MM.1S (cell line): ENCODE measurements at regions not wholly inside any gene's neighbourhood (a gene's known extent, or its start where the extent isn't known, plus 50 kb on each side); places are given as distances from the start of the nearest gene placed in this dataset.

Experiments
- DNase-seq: peaks from one replicate; pipeline ENCODE4 v3.0.0-alpha.2; 2015
- H2AFZ ChIP-seq: fragments of 300-600 bp; sonication (generic); 2 replicates; pipeline ENCODE4 v1.6.0; 2016; ENCODE audit warnings: antibody characterized with exemption, low read length
- H3F3A ChIP-seq: fragments of 300-600 bp; sonication (generic); 2 replicates; pipeline ENCODE4 v1.6.1; 2016; ENCODE audit warnings: mild to moderate bottlenecking, antibody characterized with exemption, low read length, moderate library complexity, mixed read lengths; ENCODE audit not compliant: insufficient read depth
- H3K27ac ChIP-seq: fragments of 300-600 bp; sonication (generic); 2 replicates; pipeline ENCODE4 v1.5.1; 2016; ENCODE audit warnings: mild to moderate bottlenecking, low read length
- H3K27me3 ChIP-seq: fragments of 300-600 bp; sonication (generic); replicated peaks from 2 replicates; pipeline ENCODE4 v1.6.0; 2016; ENCODE audit warnings: low read length; ENCODE audit not compliant: insufficient read depth
- H3K36me3 ChIP-seq: fragments of 300-600 bp; sonication (generic); replicated peaks from 2 replicates; pipeline ENCODE4 v1.6.1; 2016; ENCODE audit warnings: mild to moderate bottlenecking, low read length, mixed read lengths; ENCODE audit not compliant: insufficient read depth
- H3K4me1 ChIP-seq: fragments of 300-600 bp; sonication (generic); 2 replicates; pipeline ENCODE4 v1.6.1; 2016; ENCODE audit warnings: low read length, mixed read lengths
- H3K4me2 ChIP-seq: fragments of 300-600 bp; sonication (generic); 2 replicates; pipeline ENCODE4 v1.6.0; 2016; ENCODE audit warnings: low read depth, low read length
- H3K4me3 ChIP-seq: fragments of 300-600 bp; sonication (generic); 2 replicates; pipeline ENCODE4 v1.5.1; 2016; ENCODE audit warnings: low read length, mixed read lengths
- H3K79me2 ChIP-seq: fragments of 300-600 bp; sonication (generic); 2 replicates; pipeline ENCODE4 v1.6.1; 2016; ENCODE audit warnings: mixed run types, low read length, mixed read lengths
- H3K9ac ChIP-seq: fragments of 300-600 bp; sonication (generic); 2 replicates; pipeline ENCODE4 v1.6.1; 2016; ENCODE audit warnings: low read length, mixed read lengths
- H3K9me2 ChIP-seq: fragments of 300-600 bp; sonication (generic); replicated peaks from 2 replicates; pipeline ENCODE4 v1.6.1; 2016; ENCODE audit warnings: mild to moderate bottlenecking, low read length, mixed read lengths; ENCODE audit not compliant: insufficient read depth
- H3K9me3 ChIP-seq: fragments of 300-600 bp; sonication (generic); replicated peaks from 2 replicates; pipeline ENCODE4 v1.6.1; 2016; ENCODE audit warnings: mild to moderate bottlenecking, low read length, mixed read lengths; ENCODE audit not compliant: insufficient read depth
- H4K20me1 ChIP-seq: fragments of 300-600 bp; sonication (generic); 2 replicates; pipeline ENCODE4 v1.6.1; 2016; ENCODE audit warnings: mild to moderate bottlenecking, low read length, moderate library complexity, mixed read lengths; ENCODE audit not compliant: insufficient read depth
- CTCF ChIP-seq: fragments of 300-600 bp; sonication (generic); IDR thresholded peaks from 2 replicates; pipeline ENCODE4 v1.5.1; 2016; ENCODE audit warnings: antibody characterized with exemption, low read length, mixed read lengths
- EZH2 ChIP-seq: fragments of 300-600 bp; sonication (generic); optimal IDR thresholded peaks from 2 replicates; pipeline ENCODE3; 2017; ENCODE audit warnings: low read depth, mild to moderate bottlenecking, antibody characterized with exemption, low read length, mixed read lengths
- EZH2phosphoT487 ChIP-seq: fragments of 300-600 bp; sonication (generic); IDR thresholded peaks from 2 replicates; pipeline ENCODE4 v1.6.1; 2018; ENCODE audit warnings: antibody characterized with exemption, low read length

GRCh38 chr2:139170406-139170805 lies 390.2 kb upstream of the NXPH2 start:
- H3K9ac ChIP-seq, result no peak overlapping the region
- no peak overlapping the region for H3K4me3 ChIP-seq
- H3F3A ChIP-seq, result no peaks in the 10 kb centered on the region

GRCh38 chr2:139165601-139166000 lies 385.4 kb upstream of the NXPH2 start:
- Histone ChIP-seq H3K4me3 (no peak overlapping the region), H4K20me1 (no peaks in the 10 kb centered on the region), H3K4me2 (no peak overlapping the region), H3K4me1 (no peaks in the 10 kb centered on the region), H3K9me2 (no peaks in the 10 kb centered on the region), H3K9me3 (no peaks in the 10 kb centered on the region), H3K27ac (no peak overlapping the region), H3K9ac (no peak overlapping the region), H3K36me3 (no peaks in the 10 kb centered on the region), H3K27me3 (no peaks in the 10 kb centered on the region), H2AFZ (no peak overlapping the region), H3F3A (no peaks in the 10 kb centered on the region), H3K79me2 (no peaks in the 10 kb centered on the region)
- no peak for DNase-seq
- TF ChIP-seq EZH2 (no peak), CTCF (no peak), EZH2phosphoT487 (no peak)

More at GRCh38 chr2:139170406-139170805, 390.2 kb upstream of the NXPH2 start:
- no peak for DNase-seq
- Histone ChIP-seq H3K36me3 (no peaks in the 10 kb centered on the region), H3K9me3 (no peaks in the 10 kb centered on the region), H3K27me3 (no peaks in the 10 kb centered on the region), H3K79me2 (no peaks in the 10 kb centered on the region), H3K4me1 (no peaks in the 10 kb centered on the region), H2AFZ (no peak overlapping the region), H3K9me2 (no peaks in the 10 kb centered on the region), H3K4me2 (no peak overlapping the region), H3K27ac (no peak overlapping the region), H4K20me1 (no peaks in the 10 kb centered on the region)
- TF ChIP-seq EZH2phosphoT487 (no peak), CTCF (no peak), EZH2 (no peak)

GRCh38 chr2:139165041-139165440 lies 384.9 kb upstream of the NXPH2 start:
- Histone ChIP-seq H3K9ac (no peak overlapping the region), H3K9me2 (no peaks in the 10 kb centered on the region), H3K4me1 (no peaks in the 10 kb centered on the region), H2AFZ (no peak overlapping the region), H3K79me2 (no peaks in the 10 kb centered on the region), H3K27me3 (no peaks in the 10 kb centered on the region), H3K4me2 (no peak overlapping the region), H4K20me1 (no peaks in the 10 kb centered on the region), H3K27ac (no peak overlapping the region), H3F3A (no peaks in the 10 kb centered on the region), H3K9me3 (no peaks in the 10 kb centered on the region), H3K36me3 (no peaks in the 10 kb centered on the region), H3K4me3 (no peak overlapping the region)
- DNase-seq, result no peak
- TF ChIP-seq EZH2phosphoT487, result no peak
- no peak for TF ChIP-seq CTCF
- TF ChIP-seq EZH2, result no peak
